K562 (cell line): ENCODE measurements at regions not wholly inside any gene's neighbourhood (a gene's known extent, or its start where the extent isn't known, plus 50 kb on each side); places are given as distances from the start of the nearest gene placed in this dataset.

Experiments used
- ATAC-seq: fragments of 200-7000 bp; cut with Tn5 transposase; 3 replicates; pipeline ENCODE4 v1.9.1; 2020; ENCODE audit warnings: moderate library complexity
- BruUV-seq: library from RNA; stranded (reverse); fragments of 400-500 nt; replicated peaks from 2 replicates; lab custom pipeline; 2021; lab: Mats Ljungman, UMichigan
- CTCF ChIA-PET: fragments of 300-600 bp; formaldehyde crosslinking; extraction: SDS; loops from one replicate; lab custom pipeline; 2021; ENCODE audit warnings: low intra/inter-chr PET ratio; lab: Yijun Ruan, JAX
- POLR2A ChIA-PET: fragments of 300-600, 350-650 bp; sonication (Branson Sonifier 250); formaldehyde crosslinking; extraction: SDS; loops from one replicate; lab custom pipeline; 2021; ENCODE audit warnings: antibody characterized with exemption, inconsistent platforms; lab: Yijun Ruan, JAX
- DNase-seq, 4 experiments: peaks; one replicate each; pipeline versions ENCODE4 v3.0.0 to v3.0.0-alpha.2; 2011 to 2018; ENCODE audit warnings: low spot score in 3 of 4, mixed read lengths in 3 of 4; ENCODE audit errors: extremely low read depth in 1 of 4
- FAIRE-seq: peaks from 2 replicates; lab custom pipeline; 2011; peaks lifted over from hg19 to GRCh38; lab: Jason Lieb, UNC
- H2AFZ ChIP-seq: 2 replicates; pipeline ENCODE4 v1.6.0; 2011; ENCODE audit warnings: low read depth, low read length, control low read depth, inconsistent platforms
- H3K27ac ChIP-seq: fragments of 200-600 bp; 3 replicates; pipeline ENCODE4 v1.8.0; 2011; ENCODE audit warnings: low read depth, mild to moderate bottlenecking, control low read depth, inconsistent platforms, low read length, moderate library complexity, mixed read lengths; ENCODE audit errors: extremely low read depth
- H3K27me3 ChIP-seq, 2 experiments: fragments of 300-600 bp in 1 of 2; 2 replicates in 1 of 2; 3 replicates in 1 of 2; pipeline versions ENCODE4 v1.6.0 to v1.8.0; 2011; ENCODE audit warnings: inconsistent platforms in 2 of 2, low read length in 2 of 2, mild to moderate bottlenecking in 1 of 2, mixed read lengths in 1 of 2, moderate library complexity in 1 of 2; ENCODE audit not compliant: control insufficient read depth in 2 of 2, insufficient read depth in 2 of 2
- H3K36me3 ChIP-seq: fragments of 300-600 bp; 3 replicates; pipeline ENCODE4 v1.8.0; 2011; ENCODE audit warnings: mild to moderate bottlenecking, low read length, inconsistent platforms; ENCODE audit not compliant: control insufficient read depth, insufficient read depth
- H3K4me1 ChIP-seq, 2 experiments: fragments of 200-600 bp in 1 of 2; replicated peaks in 1 of 2; 2 replicates in 1 of 2; 3 replicates in 1 of 2; pipeline versions ENCODE4 v1.5.1 to v1.8.0; 2011; ENCODE audit warnings: inconsistent platforms in 2 of 2, low read length in 2 of 2, mild to moderate bottlenecking in 1 of 2, mixed read lengths in 1 of 2, moderate library complexity in 1 of 2; ENCODE audit not compliant: control insufficient read depth in 2 of 2, insufficient read depth in 2 of 2
- H3K4me2 ChIP-seq: 2 replicates; pipeline ENCODE4 v1.6.1; 2011; ENCODE audit warnings: low read length, control low read depth, inconsistent platforms, mixed read lengths; ENCODE audit not compliant: insufficient read depth
- H3K4me3 ChIP-seq: fragments of 200-600 bp; sonication (generic), shearing (Covaris generic); 2 replicates; pipeline ENCODE4 v1.5.1; 2016; ENCODE audit warnings: control low read depth, inconsistent platforms
- H3K79me2 ChIP-seq: fragments of 200-600 bp; 3 replicates; pipeline ENCODE4 v1.8.0; 2011; ENCODE audit warnings: low read length, inconsistent platforms; ENCODE audit not compliant: control insufficient read depth, insufficient read depth
- H3K9ac ChIP-seq, 2 experiments: 2 replicates each; pipeline versions ENCODE4 v1.6.0 to v1.6.1; 2011; ENCODE audit warnings: low read depth in 2 of 2, low read length in 2 of 2, control low read depth in 1 of 2, inconsistent platforms in 1 of 2, mild to moderate bottlenecking in 1 of 2, mixed read lengths in 1 of 2; ENCODE audit not compliant: insufficient read depth in 1 of 2
- H3K9me1 ChIP-seq: one replicate; pipeline ENCODE4 v1.6.0; 2011; ENCODE audit warnings: inconsistent platforms, mild to moderate bottlenecking, low read length, moderate library complexity; ENCODE audit not compliant: control insufficient read depth, insufficient read depth
- H3K9me3 ChIP-seq: replicated peaks from 2 replicates; pipeline ENCODE4 v1.5.1; 2011; ENCODE audit warnings: low read depth, low read length, inconsistent platforms; ENCODE audit not compliant: control insufficient read depth, insufficient read depth
- H4K20me1 ChIP-seq: replicated peaks from 2 replicates; pipeline ENCODE4 v1.6.1; 2011; ENCODE audit warnings: low read length, inconsistent platforms, mixed read lengths; ENCODE audit not compliant: control insufficient read depth, insufficient read depth
- ARHGAP35 ChIP-seq: fragments of 450-650 bp; IDR thresholded peaks from 2 replicates; pipeline ENCODE4 v1.6.1; 2018; ENCODE audit not compliant: partially characterized antibody
- BRF1 ChIP-seq: IDR thresholded peaks from 3 replicates; pipeline ENCODE4 v1.6.1; 2011; ENCODE audit warnings: borderline replicate concordance, mild to moderate bottlenecking; ENCODE audit not compliant: insufficient read length; ENCODE audit errors: extremely low read depth
- CBFB ChIP-seq: sonication (generic); formaldehyde crosslinking; IDR thresholded peaks from 2 replicates; pipeline ENCODE4 v1.4.0; 2020; ENCODE audit warnings: mild to moderate bottlenecking, missing genetic modification reagents
- DACH1 ChIP-seq: fragments of 450-650 bp; IDR thresholded peaks from 2 replicates; pipeline ENCODE4 v1.6.1; 2018; ENCODE audit not compliant: partially characterized antibody
- ELF4 ChIP-seq: fragments of 450-650 bp; formaldehyde crosslinking; IDR thresholded peaks from 2 replicates; pipeline ENCODE4 v1.4.0; 2022; ENCODE audit warnings: missing genetic modification characterization
- FOXJ2 ChIP-seq: fragments of 200-800 bp; sonication (Bioruptor generic); IDR thresholded peaks from 2 replicates; pipeline ENCODE4 v1.6.1; 2016; ENCODE audit warnings: missing genetic modification characterization, missing compliant biosample characterization
- HMG20A ChIP-seq: fragments of 450-650 bp; formaldehyde crosslinking; conservative IDR thresholded peaks from 2 replicates; pipeline ENCODE4 v1.4.0; 2020; ENCODE audit warnings: mild to moderate bottlenecking, mixed read lengths
- RERE ChIP-seq: sonication (generic); formaldehyde crosslinking; IDR thresholded peaks from 2 replicates; pipeline ENCODE4 v1.8.0; 2023; ENCODE audit warnings: missing genetic modification reagents, mild to moderate bottlenecking, borderline replicate concordance
- in situ Hi-C: fragments of 300-500 bp; cut with MboI; formaldehyde crosslinking; loops from 4 replicates; pipeline ENCODE4 v1.15.0; 2018; ENCODE audit warnings: inconsistent platforms, mixed read lengths
- intact Hi-C: fragments of 100-400 bp; cut with micrococcal nuclease; formaldehyde crosslinking; loops from 2 replicates; pipeline ENCODE4 v1.14.2; 2022

- TF ChIP-seq RERE (CRISPR knock-in tag): no peak
- TF ChIP-seq, all 486 proteins: peak for 0
These were observed 279.0 kb downstream of the GRIN2B start (continued) for GRCh38 chr12:13702381-13702780.

GRCh38 chr12:13701502-13701901 lies 279.9 kb downstream of the GRIN2B start:
- Histone ChIP-seq H2AFZ (no peak overlapping the region), H3K4me2 (no peak overlapping the region), H3K79me2 (no peaks in the 10 kb centered on the region), H3K27me3 (no peaks in the 10 kb centered on the region)
- DNase-seq (no peak), ATAC-seq (no peak)
- TF ChIP-seq CBFB (CRISPR knock-in tag) (no peak), HMG20A (no peak), BRF1 (no peak), DACH1 (no peak), FOXJ2 (tag) (no peak), ELF4 (CRISPR knock-in tag) (no peak), ARHGAP35 (no peak)
- TF ChIP-seq, all 486 proteins: peak for 0
- in situ Hi-C loops (no loop called here), intact Hi-C loops (no loop called here)
- no peak overlapping the region for H3K4me3 ChIP-seq
- H4K20me1 ChIP-seq: no peaks in the 10 kb centered on the region
- H3K27ac ChIP-seq: no peak overlapping the region
- H3K9me1 ChIP-seq: no peaks in the 10 kb centered on the region
- no peaks in the 10 kb centered on the region for H3K4me1 ChIP-seq
- no TSS peak for BruUV-seq
- FAIRE-seq: no peak
- no peaks in the 10 kb centered on the region for H3K9me3 ChIP-seq
- POLR2A ChIA-PET: interaction anchor here (1.1 kb wide), 1 partner anchor 14 kb away, joined by 3 read pairs; no protein-coding TSS in a partner anchor
- no peak overlapping the region for H3K9ac ChIP-seq
- no peaks in the 10 kb centered on the region for H3K36me3 ChIP-seq
- CTCF ChIA-PET: no interaction called here
